ENCODE measurements at regions not wholly inside any gene's neighbourhood (a gene's known extent, or its start where the extent isn't known, plus 50 kb on each side); places are given as distances from the start of the nearest gene placed in this dataset.
"Not testable (repeated sequence)": the region's sequence is repeated elsewhere in the genome, so short reads cannot be mapped to it uniquely, and the experiment has no call there.

DNA sequence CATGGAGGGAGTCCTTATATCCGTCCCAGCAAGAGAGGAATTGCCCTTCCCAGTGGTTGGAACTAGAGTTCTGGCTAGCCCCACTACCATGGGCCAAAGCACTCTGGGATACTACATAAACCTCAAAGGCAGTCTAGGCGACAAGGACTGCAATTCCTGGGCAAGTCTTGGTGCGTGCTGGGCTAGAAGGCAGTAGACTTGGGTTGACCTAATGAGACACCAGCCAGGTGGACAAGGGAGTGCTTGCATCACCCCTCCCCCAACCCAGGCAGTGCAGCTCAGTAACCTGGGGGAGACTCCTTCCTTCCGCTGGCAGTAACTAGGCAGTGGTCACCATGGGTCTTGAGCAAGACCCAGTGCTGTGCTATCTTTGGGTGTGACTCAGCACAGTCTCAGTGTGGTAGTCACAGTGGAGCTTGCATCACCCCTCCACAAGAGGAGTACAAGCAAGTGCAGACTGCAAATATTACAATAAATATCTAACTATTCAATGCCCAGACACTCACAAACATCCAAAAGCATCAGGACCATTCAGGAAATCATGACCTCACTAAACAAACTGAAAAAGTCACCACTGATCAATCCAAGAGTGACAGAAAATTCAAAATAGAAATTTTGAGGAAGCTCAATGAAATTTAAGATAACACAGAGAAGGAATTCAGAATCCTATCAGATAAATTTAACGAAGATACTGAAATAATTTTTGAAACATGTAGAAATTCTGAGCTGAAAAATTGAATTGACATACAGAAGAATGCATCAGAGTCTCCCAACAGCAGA, 84.7 kb upstream of the LYPLAL1 start:
- Histone ChIP-seq H3K27me3 (no peaks in the 10 kb centered on the region), H3K27ac (no peak overlapping the region), H3K9me3 (no peaks in the 10 kb centered on the region), H3K4me3 (no peak overlapping the region), H3K4me1 (no peaks in the 10 kb centered on the region), H3K36me3 (no peaks in the 10 kb centered on the region)
- DNase-seq: no peak
- intact Hi-C loops (cut with DNase I): no loop called here
- TF ChIP-seq CTCF (IDR thresholded peaks at IDR 0.05) (no peak), POLR2A (IDR thresholded peaks at IDR 0.05) (no peak)
- WGBS, 2 donors: 58 to 65% methylated on average over 2 of the region's 5 CpGs

DNA sequence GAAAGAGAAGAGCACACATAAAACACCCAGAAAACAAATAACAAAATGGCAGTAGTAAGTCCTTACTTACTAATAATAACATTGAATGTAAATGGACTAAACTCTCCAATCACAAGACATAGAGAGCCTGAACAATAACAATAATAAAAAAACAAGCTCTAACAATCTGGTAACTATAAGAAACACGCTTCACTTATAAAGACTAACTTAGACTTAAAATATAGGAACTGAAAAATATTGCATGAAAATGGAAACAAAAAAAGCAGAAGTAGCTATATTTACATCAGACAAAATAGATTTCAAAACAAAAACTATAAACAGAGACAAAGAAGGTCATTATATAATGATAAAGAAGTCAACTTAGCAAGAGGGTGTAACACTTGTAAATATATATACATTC, 83.1 kb upstream of the LYPLAL1 start:
- no peaks in the 10 kb centered on the region for H3K27me3 ChIP-seq
- intact Hi-C loops (cut with DNase I): no loop called here
- no peak overlapping the region for H3K27ac ChIP-seq
- no peak for DNase-seq
- H3K36me3 ChIP-seq: no peaks in the 10 kb centered on the region
- H3K4me1 ChIP-seq: no peaks in the 10 kb centered on the region
- H3K9me3 ChIP-seq: no peaks in the 10 kb centered on the region
- TF ChIP-seq POLR2A (IDR thresholded peaks at IDR 0.05) (no peak), CTCF (IDR thresholded peaks at IDR 0.05) (no peak)
- no peak overlapping the region for H3K4me3 ChIP-seq
- 63 to 85% methylated on average over 1 of the region's 1 CpG for WGBS, 2 donors

DNA sequence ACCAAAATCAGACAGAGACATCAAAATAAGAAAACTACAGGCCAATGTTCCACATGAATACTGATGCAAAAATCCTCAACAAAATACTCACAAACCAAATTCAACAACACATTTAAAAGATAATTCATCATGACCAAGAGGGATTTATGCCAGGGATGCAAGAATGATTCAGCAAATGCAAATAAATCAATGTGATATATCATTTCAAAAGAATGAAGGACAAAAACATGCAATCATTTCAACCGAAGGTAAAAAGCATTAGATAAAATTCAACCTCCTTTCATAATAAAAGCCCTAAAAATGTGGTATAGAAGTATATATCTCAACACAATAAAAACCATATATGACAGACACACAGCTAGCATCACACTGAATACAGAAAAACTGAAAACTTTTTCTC, 81.5 kb upstream of the LYPLAL1 start:
- intact Hi-C loops (cut with DNase I): no loop called here

DNA sequence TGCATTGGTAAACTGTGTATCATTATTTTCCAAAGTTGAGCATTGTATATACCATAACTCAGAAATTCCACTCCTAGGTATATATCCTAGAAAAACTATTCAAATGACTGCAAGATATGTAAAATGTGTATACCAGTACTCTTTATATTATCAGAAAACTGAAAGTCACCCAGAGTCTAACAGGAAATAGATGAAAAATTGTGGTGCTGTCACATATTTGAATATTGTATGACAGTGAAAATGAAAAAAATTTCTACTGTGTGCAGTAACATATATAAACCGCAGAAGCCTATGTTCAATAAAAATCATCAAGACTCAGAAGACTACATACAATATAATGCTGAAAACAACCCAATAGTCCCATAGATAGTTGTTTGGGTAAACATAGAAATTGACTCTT, 74.4 kb upstream of the LYPLAL1 start:
- H3K4me3 ChIP-seq: no peak overlapping the region
- TF ChIP-seq POLR2A (IDR thresholded peaks at IDR 0.05) (no peak), CTCF (IDR thresholded peaks at IDR 0.05) (no peak)
- WGBS, 2 donors: 81 to 86% methylated on average over 1 of the region's 1 CpG
- no peaks in the 10 kb centered on the region for H3K9me3 ChIP-seq
- H3K27ac ChIP-seq: no peak overlapping the region
- DNase-seq: no peak
- H3K27me3 ChIP-seq: no peaks in the 10 kb centered on the region
- no peaks in the 10 kb centered on the region for H3K4me1 ChIP-seq
- intact Hi-C loops (cut with DNase I): no loop called here
- H3K36me3 ChIP-seq: no peaks in the 10 kb centered on the region

More for the DNA sequence above, 81.5 kb upstream of the LYPLAL1 start:
- no peak for TF ChIP-seq CTCF (IDR thresholded peaks at IDR 0.05)
- no peak for TF ChIP-seq POLR2A (IDR thresholded peaks at IDR 0.05)
- H3K27me3 ChIP-seq: no peaks in the 10 kb centered on the region
- 12 to 32% methylated on average over 1 of the region's 1 CpG for WGBS, 2 donors
- no peak for DNase-seq
- no peaks in the 10 kb centered on the region for H3K4me1 ChIP-seq
- H3K9me3 ChIP-seq: no peaks in the 10 kb centered on the region
- no peaks in the 10 kb centered on the region for H3K36me3 ChIP-seq
- no peak overlapping the region for H3K4me3 ChIP-seq
- no peak overlapping the region for H3K27ac ChIP-seq

DNA sequence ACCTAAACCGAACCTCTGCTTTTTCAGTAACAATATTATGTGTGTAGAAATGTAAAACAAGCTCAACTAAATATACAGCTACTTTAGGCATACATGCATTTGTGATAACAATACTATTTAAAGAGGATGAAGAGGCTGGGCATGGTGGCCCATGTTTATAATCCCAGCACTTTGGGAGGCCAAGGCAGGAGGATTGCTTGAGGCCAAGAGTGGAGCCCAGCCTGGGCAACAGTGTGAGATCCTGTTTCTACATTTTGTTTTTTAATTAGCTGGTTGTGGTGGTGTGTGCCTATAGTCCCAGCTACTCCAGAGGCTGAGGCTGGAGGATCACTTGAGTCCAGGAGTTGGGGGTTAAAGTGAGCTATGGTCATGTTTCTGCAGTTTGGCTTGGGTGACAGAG, 73.6 kb upstream of the LYPLAL1 start:
- H3K9me3 ChIP-seq: no peaks in the 10 kb centered on the region
- intact Hi-C loops (cut with DNase I): no loop called here
- no peaks in the 10 kb centered on the region for H3K36me3 ChIP-seq
- TF ChIP-seq POLR2A (IDR thresholded peaks at IDR 0.05): no peak
- no peak for TF ChIP-seq CTCF (IDR thresholded peaks at IDR 0.05)
- H3K4me1 ChIP-seq: no peaks in the 10 kb centered on the region
- H3K4me3 ChIP-seq: no peak overlapping the region
- WGBS, 2 donors: 0 to 27% methylated on average over 1 of the region's 1 CpG
- DNase-seq: no peak
- H3K27ac ChIP-seq: no peak overlapping the region
- H3K27me3 ChIP-seq: no peaks in the 10 kb centered on the region

DNA sequence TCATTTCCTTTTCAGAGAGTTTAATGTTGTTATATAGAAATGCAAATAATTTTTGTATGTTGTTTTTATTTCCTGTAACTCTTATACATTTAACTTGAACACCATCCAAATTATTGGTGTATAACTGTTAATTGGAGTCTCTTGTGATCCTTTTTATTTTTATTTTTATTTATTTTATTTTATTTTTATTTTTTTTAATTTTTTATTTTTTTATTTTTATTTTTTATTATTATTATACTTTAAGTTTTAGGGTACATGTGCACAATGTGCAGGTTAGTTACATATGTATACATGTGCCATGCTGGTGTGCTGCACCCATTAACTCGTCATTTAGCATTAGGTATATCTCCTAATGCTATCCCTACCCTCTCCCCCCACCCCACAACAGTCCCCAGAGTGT, 71.2 kb upstream of the LYPLAL1 start:
- H3K9me3 ChIP-seq; H3K4me3 ChIP-seq; H3K4me1 ChIP-seq; DNase-seq; intact Hi-C loops (cut with DNase I); H3K36me3 ChIP-seq; H3K27ac ChIP-seq; H3K27me3 ChIP-seq: not testable (repeated sequence)
- WGBS, 2 donors: 61 to 63% methylated on average over 1 of the region's 1 CpG

Data from esophagus squamous epithelium (tissue), 5 donors.